ENCODE measurements at regions not wholly inside any gene's neighbourhood (a gene's known extent, or its start where the extent isn't known, plus 50 kb on each side); places are given as distances from the start of the nearest gene placed in this dataset.

DNA sequence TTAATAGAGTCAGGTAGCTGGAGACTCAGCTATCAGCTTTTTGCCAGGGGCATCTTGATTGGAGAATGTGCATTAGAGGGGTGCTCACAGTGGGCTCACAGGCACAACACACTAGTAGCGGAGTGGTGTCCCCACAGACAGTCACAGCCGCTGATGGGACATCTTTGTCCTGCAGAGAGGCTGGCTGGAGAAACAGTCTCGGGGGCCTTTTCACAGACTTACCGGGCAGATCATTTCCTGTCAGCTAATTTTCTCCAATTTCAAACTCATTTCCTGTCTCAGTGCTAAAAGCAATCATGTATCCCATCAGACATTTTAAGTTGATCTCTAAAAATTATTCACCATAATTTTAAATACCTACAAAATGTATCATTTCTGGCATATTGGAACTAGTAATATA lies 562.6 kb downstream of the DCDC2C start:
- DNase-seq, result no peak

- DNase-seq, result no peak
These were observed 566.5 kb downstream of the DCDC2C start for GRCh38 chr2:4269885-4270284.

DNA sequence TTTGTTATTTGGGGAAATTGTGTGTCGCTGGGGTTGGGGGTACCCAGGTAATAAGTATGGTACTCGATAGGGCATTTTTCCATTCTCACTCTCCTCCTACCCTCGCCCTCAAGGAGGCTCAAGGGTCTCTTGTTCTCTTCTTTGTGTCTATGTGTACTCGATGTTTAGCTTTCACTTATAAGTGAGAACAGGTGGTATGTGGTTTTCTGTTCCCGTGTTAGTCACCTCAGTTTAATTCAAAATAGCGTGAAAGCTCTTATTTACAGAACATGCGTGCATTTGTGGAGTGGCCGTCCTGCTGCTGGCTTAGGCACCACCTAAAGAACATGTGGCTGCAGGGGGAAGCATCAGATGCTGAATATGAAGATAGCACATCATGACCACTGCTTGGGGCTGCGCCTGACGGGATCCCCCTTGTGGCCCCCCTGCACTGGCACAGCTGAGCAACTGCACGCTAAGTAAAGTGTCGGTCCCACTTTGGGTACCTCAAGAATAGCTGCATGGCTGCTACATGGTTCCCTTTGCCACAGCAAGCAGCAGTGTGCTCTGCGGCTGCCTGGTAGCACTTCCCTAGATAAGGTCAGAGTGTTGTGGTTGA lies 569.0 kb downstream of the DCDC2C start:
- DNase-seq, result no peak

DNA sequence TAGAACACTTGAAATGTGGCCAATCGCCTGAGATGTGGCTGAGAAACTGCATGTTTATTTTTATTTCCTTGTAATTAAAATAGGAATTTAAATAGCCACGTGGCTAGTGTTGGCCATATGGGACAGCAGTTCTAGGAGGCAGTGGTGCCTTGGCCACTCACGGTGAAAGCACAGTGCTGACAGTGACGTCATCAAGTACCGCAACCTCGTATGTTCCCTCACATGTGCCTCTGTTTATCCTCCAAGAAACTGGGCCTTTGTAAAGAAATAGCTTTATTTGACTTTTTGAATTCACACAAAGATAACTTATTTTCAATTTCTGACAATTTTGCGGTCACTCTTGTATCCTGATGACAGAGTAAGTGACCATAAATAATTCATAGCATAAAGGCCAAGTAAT lies 575.0 kb downstream of the DCDC2C start:
- no peak for DNase-seq

DNA sequence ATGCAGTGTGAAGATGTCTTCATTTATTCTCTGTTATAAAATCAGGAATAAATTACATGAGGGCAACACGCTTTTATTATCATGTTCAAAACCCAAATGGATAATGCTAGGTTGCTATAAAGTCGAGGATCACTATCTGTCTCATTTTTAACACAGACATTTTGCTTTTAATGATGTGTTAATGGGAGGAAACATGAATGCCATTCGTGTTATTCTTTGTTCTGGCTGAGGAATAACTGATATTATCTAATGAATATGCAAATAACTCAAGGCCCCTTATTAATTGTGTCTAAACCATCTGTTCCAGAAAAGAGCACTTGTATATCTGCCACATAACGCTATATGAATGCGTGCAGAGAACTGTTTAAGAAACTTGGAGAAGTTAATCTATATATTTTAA lies 576.1 kb downstream of the DCDC2C start:
- no peak for DNase-seq

- no peak for DNase-seq
These were observed 588.1 kb downstream of the DCDC2C start for GRCh38 chr2:4291430-4291829.

DNA sequence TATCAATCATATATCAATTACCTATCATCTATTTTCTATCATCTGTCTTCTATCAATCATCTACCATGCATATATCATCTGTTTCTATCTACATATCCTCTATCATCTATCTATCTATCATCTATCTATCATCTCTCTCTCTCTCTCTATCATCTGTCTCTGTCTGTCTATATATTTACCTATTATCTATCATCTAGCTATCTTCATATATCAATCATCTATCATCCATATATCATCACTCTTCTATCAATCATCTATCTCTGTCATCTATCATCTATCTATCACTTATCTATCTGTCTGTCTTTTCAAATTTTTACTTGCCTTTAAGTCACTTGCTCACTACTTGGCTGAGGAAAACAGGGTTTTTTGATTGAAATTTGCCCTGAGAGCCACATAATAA lies 592.3 kb downstream of the DCDC2C start:
- no peak for DNase-seq

- DNase-seq, result no peak
These were observed 597.2 kb downstream of the DCDC2C start for GRCh38 chr2:4300616-4301015.

DNA sequence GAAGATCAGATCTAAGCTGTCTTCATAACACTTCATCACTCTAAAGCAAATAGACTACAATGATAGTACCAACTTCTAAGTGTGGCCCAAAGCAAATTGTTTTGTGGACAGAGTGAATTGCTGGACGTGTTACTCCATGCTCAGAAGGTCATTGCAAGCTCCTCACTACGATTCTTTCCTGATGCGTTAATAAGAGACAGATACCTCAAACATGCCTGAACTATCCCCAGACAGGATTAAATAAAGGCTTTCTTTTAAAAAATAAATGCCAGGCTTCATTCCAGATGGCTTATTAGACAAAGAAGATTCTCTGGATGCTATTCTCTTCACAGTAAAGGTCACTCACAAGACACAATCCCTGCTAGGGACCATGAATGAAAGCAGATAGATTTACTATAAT lies 621.2 kb downstream of the DCDC2C start:
- no peak for DNase-seq

GRCh38 chr2:4336864-4337263 lies 633.5 kb downstream of the DCDC2C start:
- DNase-seq, result no peak

DNA sequence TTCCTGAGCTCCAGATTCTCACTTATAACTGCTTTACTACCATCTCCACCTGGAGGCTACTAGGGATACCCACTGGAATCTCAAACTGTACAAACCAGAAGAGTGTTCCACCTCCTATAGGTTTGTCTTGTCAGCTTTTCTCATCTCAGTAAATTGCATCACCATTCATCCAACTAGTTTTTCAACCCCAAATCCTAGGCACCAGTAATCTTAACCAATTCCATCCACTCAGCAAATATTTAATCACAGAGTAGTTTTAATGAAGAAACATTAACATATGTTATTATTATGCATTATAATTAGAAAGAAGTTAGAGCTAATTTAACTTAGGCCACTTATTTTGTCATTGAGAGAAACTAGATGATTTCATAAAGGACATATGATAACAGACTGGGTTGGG lies 635.0 kb downstream of the DCDC2C start:
- DNase-seq, result no peak

DNA sequence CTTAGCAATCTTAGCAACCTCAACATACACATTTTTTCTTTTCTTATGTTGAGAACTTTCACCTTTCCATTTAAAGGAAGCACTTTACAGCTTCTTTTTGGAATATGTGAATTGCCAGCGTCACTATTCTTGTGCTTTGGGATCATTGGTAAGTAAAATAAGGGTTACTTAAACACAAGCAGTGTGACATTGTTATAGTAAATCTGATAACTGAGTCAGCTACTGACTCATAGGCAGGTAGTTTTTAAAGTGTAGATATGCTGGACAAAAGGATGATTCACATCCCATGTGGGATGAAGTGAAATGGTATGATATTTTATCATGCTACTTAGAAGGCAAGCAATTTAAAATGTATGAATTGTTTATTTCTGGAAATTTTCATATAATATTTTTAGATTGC lies 637.2 kb downstream of the DCDC2C start:
- no peak for DNase-seq

GRCh38 chr2:4346628-4347027 lies 643.3 kb downstream of the DCDC2C start:
- DNase-seq, result no peak

GRCh38 chr2:4353668-4354067 lies 650.3 kb downstream of the DCDC2C start:
- no peak for DNase-seq

- DNase-seq, result no peak
These were observed 650.8 kb downstream of the DCDC2C start for GRCh38 chr2:4354164-4354563.

GRCh38 chr2:4354678-4355077 lies 651.3 kb downstream of the DCDC2C start:
- DNase-seq, result peak in 1 of 2 donors; percentile 7

DNA sequence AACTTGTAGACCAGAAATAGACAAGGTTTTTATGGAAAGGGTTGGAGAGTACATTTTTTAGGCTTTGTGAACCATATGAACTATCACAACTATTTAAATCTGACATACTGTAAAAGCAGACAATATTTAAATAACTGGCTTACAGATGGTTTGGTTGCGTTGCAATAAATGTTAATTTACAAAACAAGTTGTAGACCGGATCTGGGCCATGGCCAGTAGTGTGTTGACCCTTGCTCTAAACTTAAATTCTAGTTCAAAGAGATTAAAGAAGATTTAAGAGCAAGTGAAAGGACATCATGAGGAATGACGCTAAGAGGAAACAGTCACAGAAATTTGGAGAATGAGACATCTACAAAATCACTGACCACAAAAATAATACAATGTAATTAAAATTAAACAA lies 652.7 kb downstream of the DCDC2C start:
- no peak for DNase-seq

DNA sequence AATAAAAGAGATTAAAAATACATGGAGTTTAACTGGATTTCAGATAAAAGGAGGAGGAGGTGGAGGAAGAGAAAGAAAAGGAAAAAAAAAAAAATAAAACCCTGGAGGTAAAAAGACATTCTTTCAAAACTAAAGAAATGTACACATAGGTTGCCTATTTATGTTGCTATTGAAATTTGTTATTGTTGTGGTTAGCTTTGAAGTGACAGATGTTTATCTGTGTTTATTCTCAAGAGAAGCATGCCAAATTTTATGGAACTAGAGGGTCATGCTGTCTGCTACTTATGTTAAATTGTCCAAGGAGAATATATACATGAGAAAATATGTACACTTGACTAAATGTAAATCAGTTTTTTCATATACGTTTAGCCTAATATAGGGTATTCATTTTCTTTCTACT lies 653.2 kb downstream of the DCDC2C start:
- DNase-seq, result no peak

GRCh38 chr2:4357121-4357520 lies 653.7 kb downstream of the DCDC2C start:
- DNase-seq, result no peak

- DNase-seq, result no peak
These were observed 655.5 kb downstream of the DCDC2C start for GRCh38 chr2:4358837-4359236.

DNA sequence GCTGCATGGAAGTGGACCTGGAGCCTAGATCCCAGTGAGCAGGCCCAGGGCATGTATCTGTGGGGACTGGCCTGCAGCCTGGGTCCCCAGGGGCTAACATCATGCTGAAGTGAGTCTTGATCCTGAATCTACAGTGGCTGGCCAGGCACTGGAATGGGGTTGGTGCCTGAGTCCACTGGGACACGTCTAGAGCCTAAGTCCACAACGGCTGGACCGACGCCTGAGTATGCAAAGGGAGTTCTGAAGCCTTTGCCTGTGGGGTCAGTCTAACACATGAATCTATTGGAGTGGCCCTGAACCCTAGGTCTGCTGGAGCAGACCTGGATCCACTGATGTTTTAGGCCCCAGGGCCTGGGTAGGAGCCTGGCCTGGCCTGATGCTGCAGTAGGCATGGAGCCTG lies 665.5 kb downstream of the DCDC2C start:
- DNase-seq, result no peak

DNA sequence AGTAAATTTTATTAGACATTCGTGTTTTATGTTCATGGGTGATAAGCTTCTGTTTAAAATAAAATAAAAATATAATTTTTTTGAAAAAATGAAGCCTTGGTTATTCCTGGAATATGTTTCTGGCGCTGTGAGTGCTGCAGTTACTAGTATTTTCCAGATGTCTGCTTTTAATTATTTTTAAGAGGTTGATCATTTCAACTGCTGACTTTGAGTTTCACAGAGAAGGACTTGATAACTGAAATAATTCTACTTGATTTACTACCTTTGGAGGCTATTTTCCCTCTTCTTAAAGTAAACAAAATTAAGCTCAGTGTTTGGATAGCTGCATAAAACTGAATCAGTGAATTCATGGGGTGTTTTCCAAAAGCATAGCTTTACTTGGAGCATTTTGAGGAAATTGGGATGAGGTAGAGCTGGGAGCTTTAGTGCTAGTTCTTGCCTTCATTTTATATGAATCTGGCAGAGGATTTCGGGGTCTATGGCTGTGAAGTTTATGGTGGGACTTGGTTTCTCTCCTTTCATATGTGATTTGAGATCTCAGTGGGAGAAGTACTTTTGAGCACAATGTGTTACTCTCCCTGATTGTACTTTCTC lies 666.5 kb downstream of the DCDC2C start:
- no peak for DNase-seq

DNA sequence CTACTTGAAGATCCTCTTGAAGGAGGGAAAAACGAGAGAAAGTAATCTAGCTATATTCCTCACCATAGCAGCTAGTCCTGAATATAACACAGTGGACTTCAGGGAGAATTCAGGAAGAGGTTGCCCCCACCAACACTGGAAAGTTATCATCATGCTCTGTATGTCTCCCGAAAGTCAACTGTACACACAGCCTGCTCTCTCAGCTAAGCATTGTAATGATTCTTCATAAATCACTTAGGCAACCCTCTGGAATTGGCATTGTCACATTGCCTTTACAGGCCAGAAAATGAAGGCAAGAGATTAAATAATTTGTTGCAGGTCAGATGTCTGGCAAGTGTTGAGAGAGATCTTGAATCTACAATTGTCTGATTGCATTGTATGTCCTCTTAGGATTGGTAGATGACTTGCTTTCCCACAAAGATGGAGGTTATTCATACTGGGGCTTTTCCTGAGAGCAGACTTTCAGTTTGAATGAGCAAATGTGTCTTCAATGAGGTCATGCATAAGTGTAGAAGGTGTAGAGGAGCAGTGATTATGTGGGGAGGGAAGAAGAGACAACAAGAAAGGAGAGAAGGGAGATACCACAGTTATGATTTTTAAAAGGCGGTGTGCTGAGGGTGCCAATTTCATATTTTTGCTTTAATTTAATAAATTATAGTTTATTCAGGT lies 667.2 kb downstream of the DCDC2C start:
- no peak for DNase-seq

GRCh38 chr2:4381049-4381448 lies 677.7 kb downstream of the DCDC2C start:
- DNase-seq, result no peak

- no peak for DNase-seq
These were observed 678.4 kb downstream of the DCDC2C start for GRCh38 chr2:4381773-4382172.

Data from stimulated activated CD4-positive, alpha-beta T cell treated with anti-CD3 and anti-CD28 coated beads, Interleukin-2, amount 100 ng/mL, for 24 hours (primary cell).